ENCODE measurements at regions not wholly inside any gene's neighbourhood (a gene's known extent, or its start where the extent isn't known, plus 50 kb on each side); places are given as distances from the start of the nearest gene placed in this dataset.
A peak's percentile ranks its signal among the peaks of the same experiment; 100 is the strongest.

- no peaks in the 10 kb centered on the region for H3K4me1 ChIP-seq (ENCODE audit: control insufficient read depth, insufficient read depth, low read length, poor library complexity, severe bottlenecking)
- H3K27me3 ChIP-seq (replicated peaks; ENCODE audit: control insufficient read depth, insufficient read depth, low read length, poor library complexity, severe bottlenecking), result no peaks in the 10 kb centered on the region
- no peak overlapping the region for H3K4me3 ChIP-seq (ENCODE audit: insufficient read depth, low read depth, low read length, poor library complexity, severe bottlenecking)
- no peaks in the 10 kb centered on the region for H3K36me3 ChIP-seq (ENCODE audit: control insufficient read depth, insufficient read depth, low read length)
- H3K9me3 ChIP-seq (ENCODE audit: control insufficient read depth, low read length), result no peaks in the 10 kb centered on the region
- H3K27ac ChIP-seq (ENCODE audit: insufficient read depth, low read length, poor library complexity, severe bottlenecking), result no peak overlapping the region
- no peak for DNase-seq
Observed at GRCh38 chr13:44244288-44244687, 129.3 kb upstream of the SERP2 start.

- no peaks in the 10 kb centered on the region for H3K4me1 ChIP-seq (ENCODE audit: control insufficient read depth, insufficient read depth, low read length, poor library complexity, severe bottlenecking)
- no peak overlapping the region for H3K4me3 ChIP-seq (ENCODE audit: insufficient read depth, low read depth, low read length, poor library complexity, severe bottlenecking)
- no peak overlapping the region for H3K27ac ChIP-seq (ENCODE audit: insufficient read depth, low read length, poor library complexity, severe bottlenecking)
- no peaks in the 10 kb centered on the region for H3K9me3 ChIP-seq (ENCODE audit: control insufficient read depth, low read length)
- H3K27me3 ChIP-seq (replicated peaks; ENCODE audit: control insufficient read depth, insufficient read depth, low read length, poor library complexity, severe bottlenecking), result no peaks in the 10 kb centered on the region
- DNase-seq, result no peak
- H3K36me3 ChIP-seq (ENCODE audit: control insufficient read depth, insufficient read depth, low read length), result no peaks in the 10 kb centered on the region
Observed at GRCh38 chr13:44249431-44249836, 124.2 kb upstream of the SERP2 start.

DNA sequence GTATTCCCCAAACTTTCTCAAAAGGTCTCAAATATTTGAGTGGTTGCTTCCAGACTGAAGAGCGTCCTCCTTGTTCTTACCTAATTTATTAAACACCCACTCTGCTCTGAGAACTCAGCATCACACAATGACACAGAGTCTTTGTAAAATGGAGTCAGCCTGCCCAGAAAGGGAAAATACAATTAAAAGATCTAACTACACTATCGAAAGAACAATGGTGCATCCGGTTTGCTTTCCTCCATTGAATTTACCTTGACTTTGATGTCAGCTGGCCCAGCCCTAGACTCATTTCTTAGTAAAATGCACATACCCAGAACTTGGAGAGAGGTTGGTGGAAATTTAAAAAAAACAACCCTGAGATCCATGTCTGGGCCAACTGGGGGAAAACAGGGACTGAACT, 120.7 kb upstream of the SERP2 start:
- Histone ChIP-seq H3K36me3 (ENCODE audit: control insufficient read depth, insufficient read depth, low read length) (no peaks in the 10 kb centered on the region), H3K4me3 (ENCODE audit: insufficient read depth, low read depth, low read length, poor library complexity, severe bottlenecking) (no peak overlapping the region), H3K4me1 (ENCODE audit: control insufficient read depth, insufficient read depth, low read length, poor library complexity, severe bottlenecking) (no peaks in the 10 kb centered on the region), H3K27ac (ENCODE audit: insufficient read depth, low read length, poor library complexity, severe bottlenecking) (no peak overlapping the region), H3K9me3 (ENCODE audit: control insufficient read depth, low read length) (no peaks in the 10 kb centered on the region), H3K27me3 (replicated peaks; ENCODE audit: control insufficient read depth, insufficient read depth, low read length, poor library complexity, severe bottlenecking) (no peaks in the 10 kb centered on the region)
- DNase-seq, result no peak

- Histone ChIP-seq H3K27me3 (replicated peaks; ENCODE audit: control insufficient read depth, insufficient read depth, low read length, poor library complexity, severe bottlenecking) (no peaks in the 10 kb centered on the region), H3K4me1 (ENCODE audit: control insufficient read depth, insufficient read depth, low read length, poor library complexity, severe bottlenecking) (peaks cover 7% of the 10 kb centered on the region), H3K9me3 (ENCODE audit: control insufficient read depth, low read length) (no peaks in the 10 kb centered on the region), H3K27ac (ENCODE audit: insufficient read depth, low read length, poor library complexity, severe bottlenecking) (no peak overlapping the region), H3K4me3 (ENCODE audit: insufficient read depth, low read depth, low read length, poor library complexity, severe bottlenecking) (no peak overlapping the region), H3K36me3 (ENCODE audit: control insufficient read depth, insufficient read depth, low read length) (no peaks in the 10 kb centered on the region)
- DNase-seq, result no peak
Observed at GRCh38 chr13:44255771-44256364, 117.8 kb upstream of the SERP2 start.

DNA sequence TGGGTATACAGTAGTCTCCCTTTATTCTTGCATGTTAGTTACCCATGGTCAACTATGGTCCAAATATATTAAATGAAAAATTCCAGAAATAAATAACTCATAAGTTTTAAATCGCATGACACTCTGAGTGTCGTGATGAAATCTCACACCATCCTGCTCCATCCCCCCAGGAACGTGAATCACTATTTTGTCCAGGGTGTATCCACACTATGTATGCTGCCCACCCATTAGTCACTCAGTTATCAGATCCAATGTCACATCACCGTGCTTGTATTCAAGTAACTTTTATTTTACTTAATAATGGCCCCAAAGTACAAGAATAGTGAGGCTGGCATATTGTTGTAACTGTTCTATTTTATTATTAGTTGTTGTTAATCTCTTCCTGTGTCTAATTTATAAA, 115.8 kb upstream of the SERP2 start:
- Histone ChIP-seq H3K9me3 (ENCODE audit: control insufficient read depth, low read length) (no peaks in the 10 kb centered on the region), H3K4me1 (ENCODE audit: control insufficient read depth, insufficient read depth, low read length, poor library complexity, severe bottlenecking) (peaks cover 7% of the 10 kb centered on the region), H3K27ac (ENCODE audit: insufficient read depth, low read length, poor library complexity, severe bottlenecking) (no peak overlapping the region), H3K4me3 (ENCODE audit: insufficient read depth, low read depth, low read length, poor library complexity, severe bottlenecking) (no peak overlapping the region), H3K27me3 (replicated peaks; ENCODE audit: control insufficient read depth, insufficient read depth, low read length, poor library complexity, severe bottlenecking) (no peaks in the 10 kb centered on the region), H3K36me3 (ENCODE audit: control insufficient read depth, insufficient read depth, low read length) (no peaks in the 10 kb centered on the region)
- DNase-seq, result no peak

- peak overlapping the region; percentile 31 for H3K27ac ChIP-seq (ENCODE audit: insufficient read depth, low read length, poor library complexity, severe bottlenecking)
Observed at GRCh38 chr13:44259045-44260027, 114.3 kb upstream of the SERP2 start.

DNA sequence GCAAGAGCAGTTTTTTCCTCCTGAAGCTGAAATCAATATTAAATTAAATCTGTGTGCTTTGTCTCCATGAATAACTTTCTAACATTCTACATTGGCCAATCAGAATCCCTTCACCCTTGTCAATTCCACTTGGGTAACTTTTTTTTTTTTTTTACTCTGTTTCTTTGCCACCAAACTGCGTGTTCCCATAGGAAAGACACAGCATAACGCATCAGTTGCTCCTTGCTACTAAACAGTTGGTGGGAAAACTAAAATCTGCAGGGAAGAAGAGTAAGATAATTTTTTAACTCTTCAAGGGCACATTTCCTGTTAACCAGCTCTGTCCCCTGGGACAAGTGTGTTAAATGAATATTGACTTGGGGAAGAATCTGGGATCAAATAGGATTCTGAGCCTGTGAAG, 113.3 kb upstream of the SERP2 start:
- H3K4me3 ChIP-seq (ENCODE audit: insufficient read depth, low read depth, low read length, poor library complexity, severe bottlenecking), result no peak overlapping the region
- H3K27me3 ChIP-seq (replicated peaks; ENCODE audit: control insufficient read depth, insufficient read depth, low read length, poor library complexity, severe bottlenecking), result no peaks in the 10 kb centered on the region
- no peaks in the 10 kb centered on the region for H3K9me3 ChIP-seq (ENCODE audit: control insufficient read depth, low read length)
- H3K4me1 ChIP-seq (ENCODE audit: control insufficient read depth, insufficient read depth, low read length, poor library complexity, severe bottlenecking), result peaks cover 7% of the 10 kb centered on the region
- H3K27ac ChIP-seq (ENCODE audit: insufficient read depth, low read length, poor library complexity, severe bottlenecking), result no peak overlapping the region
- no peaks in the 10 kb centered on the region for H3K36me3 ChIP-seq (ENCODE audit: control insufficient read depth, insufficient read depth, low read length)
- no peak for DNase-seq

More at GRCh38 chr13:44259045-44260027, 114.3 kb upstream of the SERP2 start:
- no peaks in the 10 kb centered on the region for H3K36me3 ChIP-seq (ENCODE audit: control insufficient read depth, insufficient read depth, low read length)
- no peaks in the 10 kb centered on the region for H3K27me3 ChIP-seq (replicated peaks; ENCODE audit: control insufficient read depth, insufficient read depth, low read length, poor library complexity, severe bottlenecking)
- no peaks in the 10 kb centered on the region for H3K9me3 ChIP-seq (ENCODE audit: control insufficient read depth, low read length)
- no peak overlapping the region for H3K4me3 ChIP-seq (ENCODE audit: insufficient read depth, low read depth, low read length, poor library complexity, severe bottlenecking)
- peak; percentile 13 to 51 (median 25) for DNase-seq
- H3K4me1 ChIP-seq (ENCODE audit: control insufficient read depth, insufficient read depth, low read length, poor library complexity, severe bottlenecking), result peaks cover 7% of the 10 kb centered on the region

- DNase-seq, result no peak
- H3K9me3 ChIP-seq (ENCODE audit: control insufficient read depth, low read length), result no peaks in the 10 kb centered on the region
Observed at GRCh38 chr13:44263751-44264620, 109.6 kb upstream of the SERP2 start.

GRCh38 chr13:44266305-44266704, 107.3 kb upstream of the SERP2 start:
- Histone ChIP-seq H3K27ac (ENCODE audit: insufficient read depth, low read length, poor library complexity, severe bottlenecking) (no peak overlapping the region), H3K4me3 (ENCODE audit: insufficient read depth, low read depth, low read length, poor library complexity, severe bottlenecking) (no peak overlapping the region), H3K36me3 (ENCODE audit: control insufficient read depth, insufficient read depth, low read length) (no peaks in the 10 kb centered on the region), H3K4me1 (ENCODE audit: control insufficient read depth, insufficient read depth, low read length, poor library complexity, severe bottlenecking) (no peaks in the 10 kb centered on the region), H3K9me3 (ENCODE audit: control insufficient read depth, low read length) (no peaks in the 10 kb centered on the region), H3K27me3 (replicated peaks; ENCODE audit: control insufficient read depth, insufficient read depth, low read length, poor library complexity, severe bottlenecking) (no peaks in the 10 kb centered on the region)
- DNase-seq, result no peak

More at GRCh38 chr13:44263751-44264620, 109.6 kb upstream of the SERP2 start:
- H3K36me3 ChIP-seq (ENCODE audit: control insufficient read depth, insufficient read depth, low read length), result no peaks in the 10 kb centered on the region
- H3K27me3 ChIP-seq (replicated peaks; ENCODE audit: control insufficient read depth, insufficient read depth, low read length, poor library complexity, severe bottlenecking), result no peaks in the 10 kb centered on the region
- H3K4me1 ChIP-seq (ENCODE audit: control insufficient read depth, insufficient read depth, low read length, poor library complexity, severe bottlenecking), result peaks cover 7% of the 10 kb centered on the region
- no peak overlapping the region for H3K27ac ChIP-seq (ENCODE audit: insufficient read depth, low read length, poor library complexity, severe bottlenecking)
- no peak overlapping the region for H3K4me3 ChIP-seq (ENCODE audit: insufficient read depth, low read depth, low read length, poor library complexity, severe bottlenecking)
